ENCODE measurements at regions not wholly inside any gene's neighbourhood (a gene's known extent, or its start where the extent isn't known, plus 50 kb on each side); places are given as distances from the start of the nearest gene placed in this dataset.

GRCh38 chr5:102660111-102660510 lies 95.0 kb upstream of the PAM start:
- TF ChIP-seq CTCF (IDR thresholded peaks at IDR 0.05) (no peak), EZH2 (IDR thresholded peaks at IDR 0.05; ENCODE audit: borderline replicate concordance, insufficient read depth, low read depth, low read length, poor library complexity, severe bottlenecking) (no peak)

Measured in B cell (primary cell).